ENCODE measurements at regions not wholly inside any gene's neighbourhood (a gene's known extent, or its start where the extent isn't known, plus 50 kb on each side); places are given as distances from the start of the nearest gene placed in this dataset.

- WGBS: 66% methylated on average over 4 of the region's 4 CpGs
Observed at GRCh38 chr4:32128549-32128948, 1408.4 kb downstream of the PCDH7 start.

GRCh38 chr4:32129967-32130366 is 1409.8 kb downstream of the PCDH7 start:
- TF ChIP-seq POLR2A (IDR thresholded peaks at IDR 0.05; ENCODE audit: low read depth): no peak
- WGBS: 95% methylated on average over 2 of the region's 2 CpGs
- Histone ChIP-seq H3K27ac (replicated peaks in 1 of 4) (no peak overlapping the region), H3K4me3 (no peak overlapping the region), H3K36me3 (no peaks in the 10 kb centered on the region), H3K4me1 (no peaks in the 10 kb centered on the region), H3K27me3 (no peaks in the 10 kb centered on the region), H3K9me3 (peaks cover 0 to 6% (median 0%) of the 10 kb centered on the region in 4 donors)
- no peak for DNase-seq (ENCODE audit: extremely low spot score)
- intact Hi-C loops (cut with DNase I): no loop called here

More at GRCh38 chr4:32128549-32128948, 1408.4 kb downstream of the PCDH7 start:
- H3K4me3 ChIP-seq: no peak overlapping the region
- no peaks in the 10 kb centered on the region for H3K36me3 ChIP-seq
- H3K4me1 ChIP-seq: no peaks in the 10 kb centered on the region
- no peak overlapping the region for H3K27ac ChIP-seq (replicated peaks in 1 of 4)
- no peak for TF ChIP-seq EP300 (IDR thresholded peaks at IDR 0.05)
- no peak for TF ChIP-seq CTCF (IDR thresholded peaks at IDR 0.05)
- no peak for TF ChIP-seq POLR2AphosphoS5 (IDR thresholded peaks at IDR 0.05)
- TF ChIP-seq POLR2A (IDR thresholded peaks at IDR 0.05; ENCODE audit: low read depth): no peak
- H3K9me3 ChIP-seq: peaks cover 0 to 6% (median 0%) of the 10 kb centered on the region in 4 donors
- no peak for DNase-seq (ENCODE audit: extremely low spot score)
- intact Hi-C loops (cut with DNase I): no loop called here
- no peaks in the 10 kb centered on the region for H3K27me3 ChIP-seq

- 90% methylated on average over 1 of the region's 1 CpG for WGBS
- no peak for DNase-seq (ENCODE audit: extremely low spot score)
- intact Hi-C loops (cut with DNase I): no loop called here
Observed at GRCh38 chr4:32133141-32133540, 1413.0 kb downstream of the PCDH7 start.

GRCh38 chr4:32133734-32134133 is 1413.6 kb downstream of the PCDH7 start:
- Histone ChIP-seq H3K4me3 (no peak overlapping the region), H3K9me3 (peaks cover 0 to 6% (median 0%) of the 10 kb centered on the region in 4 donors), H3K4me1 (no peaks in the 10 kb centered on the region), H3K36me3 (no peaks in the 10 kb centered on the region), H3K27me3 (no peaks in the 10 kb centered on the region), H3K27ac (replicated peaks in 1 of 4) (no peak overlapping the region)
- TF ChIP-seq POLR2AphosphoS5 (IDR thresholded peaks at IDR 0.05): no peak
- TF ChIP-seq POLR2A (IDR thresholded peaks at IDR 0.05; ENCODE audit: low read depth): no peak
- TF ChIP-seq CTCF (IDR thresholded peaks at IDR 0.05): no peak
- no peak for TF ChIP-seq EP300 (IDR thresholded peaks at IDR 0.05)
- intact Hi-C loops (cut with DNase I): no loop called here
- no peak for DNase-seq (ENCODE audit: extremely low spot score)

More at GRCh38 chr4:32133141-32133540, 1413.0 kb downstream of the PCDH7 start:
- Histone ChIP-seq H3K36me3 (no peaks in the 10 kb centered on the region), H3K9me3 (peaks cover 0 to 6% (median 0%) of the 10 kb centered on the region in 4 donors), H3K27me3 (no peaks in the 10 kb centered on the region), H3K4me1 (no peaks in the 10 kb centered on the region), H3K27ac (replicated peaks in 1 of 4) (no peak overlapping the region), H3K4me3 (no peak overlapping the region)
- no peak for TF ChIP-seq POLR2AphosphoS5 (IDR thresholded peaks at IDR 0.05)
- no peak for TF ChIP-seq POLR2A (IDR thresholded peaks at IDR 0.05; ENCODE audit: low read depth)
- no peak for TF ChIP-seq EP300 (IDR thresholded peaks at IDR 0.05)
- no peak for TF ChIP-seq CTCF (IDR thresholded peaks at IDR 0.05)

- intact Hi-C loops (cut with DNase I): no loop called here
- Histone ChIP-seq H3K36me3 (no peaks in the 10 kb centered on the region), H3K9me3 (peaks cover 0 to 6% (median 0%) of the 10 kb centered on the region in 4 donors), H3K4me3 (no peak overlapping the region), H3K4me1 (no peaks in the 10 kb centered on the region), H3K27ac (replicated peaks in 1 of 4) (no peak overlapping the region), H3K27me3 (no peaks in the 10 kb centered on the region)
- DNase-seq (ENCODE audit: extremely low spot score): no peak
- no peak for TF ChIP-seq POLR2AphosphoS5 (IDR thresholded peaks at IDR 0.05)
- TF ChIP-seq EP300 (IDR thresholded peaks at IDR 0.05): no peak
- TF ChIP-seq CTCF (IDR thresholded peaks at IDR 0.05): no peak
- no peak for TF ChIP-seq POLR2A (IDR thresholded peaks at IDR 0.05; ENCODE audit: low read depth)
Observed at GRCh38 chr4:32135642-32136041, 1415.5 kb downstream of the PCDH7 start.
